ENCODE measurements at regions not wholly inside any gene's neighbourhood (a gene's known extent, or its start where the extent isn't known, plus 50 kb on each side); places are given as distances from the start of the nearest gene placed in this dataset.

DNA sequence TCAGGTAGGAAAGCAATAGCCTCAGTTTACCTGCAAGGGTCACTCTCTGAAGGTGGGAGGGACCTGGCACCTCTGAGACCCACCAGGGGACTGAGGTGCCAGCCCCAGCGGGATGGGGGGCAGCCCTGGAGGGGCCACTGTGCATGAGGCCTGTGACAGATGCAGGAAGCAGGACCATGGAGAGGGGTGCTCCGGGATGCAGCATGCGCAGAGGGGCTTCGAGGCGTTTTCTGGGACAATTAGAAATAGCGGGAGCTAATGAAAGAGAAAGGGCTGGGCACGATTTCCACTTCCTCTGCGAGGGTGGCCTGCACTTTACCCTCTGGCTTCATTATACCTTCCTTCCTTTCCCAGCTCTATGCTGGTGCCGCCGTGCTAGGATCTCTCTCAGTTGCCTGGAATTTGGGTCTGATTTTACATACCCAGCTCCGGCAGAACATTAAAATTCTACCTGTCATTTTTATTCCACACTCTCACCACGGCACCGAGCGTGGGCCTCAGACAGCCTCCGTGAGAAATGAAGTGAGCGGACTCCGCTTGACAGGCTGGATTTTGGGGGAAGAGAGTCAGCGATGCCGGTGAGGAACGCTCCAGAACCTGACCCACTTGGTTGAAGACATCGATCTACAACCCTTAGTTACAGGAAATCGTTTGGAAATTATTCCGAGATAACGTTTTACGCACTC lies 333.9 kb upstream of the PFKP start:
- no peak for DNase-seq (ENCODE audit: low read depth in 2 of 2)

DNA sequence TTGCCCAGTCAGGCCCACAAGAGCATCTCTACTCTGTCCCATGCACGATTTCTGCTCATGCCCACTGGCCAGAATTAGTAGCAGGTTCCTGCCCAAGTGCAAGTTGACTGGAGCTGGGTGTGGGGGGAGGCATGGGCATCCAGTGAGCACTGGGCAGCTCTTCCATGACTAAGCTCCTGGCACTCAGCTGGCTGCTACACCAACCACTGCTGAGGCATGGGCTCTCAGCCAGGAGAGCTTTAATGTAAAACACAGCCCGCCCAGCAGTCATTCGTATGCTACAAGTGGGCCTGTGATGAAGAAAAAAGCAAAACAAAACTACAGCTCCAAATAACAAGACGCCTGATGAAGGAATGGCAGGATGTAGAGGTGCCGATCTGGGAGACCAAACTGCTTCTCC lies 335.4 kb upstream of the PFKP start:
- no peak for DNase-seq (ENCODE audit: low read depth in 2 of 2)

DNA sequence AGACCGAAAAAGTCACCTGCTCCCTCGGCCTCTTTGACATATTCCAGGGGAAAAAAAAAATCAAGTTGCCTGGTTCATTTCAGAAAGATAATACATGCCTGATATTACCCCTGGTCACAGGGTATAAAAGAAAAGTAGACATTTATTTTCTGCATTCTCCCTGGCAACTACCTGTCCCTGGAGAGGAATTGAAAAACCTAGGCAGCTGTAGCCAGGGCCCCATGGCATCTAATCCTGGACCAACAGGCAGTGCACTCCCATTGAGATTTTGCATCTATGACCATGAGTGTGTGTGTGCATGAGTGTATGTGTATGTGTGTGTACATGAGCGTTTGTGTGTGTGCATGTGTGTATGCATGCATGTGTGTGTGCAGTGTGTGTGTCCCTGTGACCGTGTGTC lies 338.2 kb upstream of the PFKP start:
- no peak for DNase-seq (ENCODE audit: low read depth in 2 of 2)

DNA sequence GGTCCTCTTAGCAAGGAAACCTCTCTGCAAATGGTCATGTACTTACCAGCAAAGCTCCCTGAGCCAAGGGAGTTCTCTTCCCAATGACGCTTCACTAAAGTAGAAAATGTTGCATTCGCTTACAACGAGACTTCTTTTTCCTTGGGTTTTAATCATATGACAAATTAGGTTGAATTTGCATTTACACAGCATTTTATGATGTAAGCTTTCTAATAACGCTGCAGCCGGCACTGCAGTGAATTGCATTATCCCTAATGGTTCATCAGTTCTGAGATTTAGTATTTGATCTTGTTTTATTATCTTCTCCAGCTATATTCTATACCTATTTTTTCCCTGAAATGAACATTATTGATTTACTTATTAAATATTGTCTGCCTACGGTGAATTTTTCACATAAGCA lies 339.3 kb upstream of the PFKP start:
- no peak for DNase-seq (ENCODE audit: low read depth in 2 of 2)

DNA sequence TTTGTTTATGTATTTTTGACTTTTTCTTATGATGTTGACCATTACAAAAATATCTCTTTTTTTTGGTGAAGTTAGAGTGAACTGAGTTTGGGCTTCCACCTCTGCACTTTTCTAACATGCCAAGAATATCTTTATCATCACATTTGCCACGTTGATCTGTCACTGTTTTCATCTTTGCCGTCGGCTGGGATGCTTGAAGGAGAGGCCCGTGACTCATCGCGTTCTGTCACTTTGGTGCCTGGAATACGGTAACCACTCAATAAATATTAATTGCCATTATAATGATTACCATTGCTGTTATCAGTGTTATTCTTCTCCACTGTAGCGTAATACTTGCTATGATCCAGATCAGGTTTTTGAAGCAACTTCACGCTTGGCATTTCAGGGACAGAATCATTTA lies 350.8 kb upstream of the PFKP start:
- DNase-seq (ENCODE audit: low read depth in 2 of 2), result no peak

DNA sequence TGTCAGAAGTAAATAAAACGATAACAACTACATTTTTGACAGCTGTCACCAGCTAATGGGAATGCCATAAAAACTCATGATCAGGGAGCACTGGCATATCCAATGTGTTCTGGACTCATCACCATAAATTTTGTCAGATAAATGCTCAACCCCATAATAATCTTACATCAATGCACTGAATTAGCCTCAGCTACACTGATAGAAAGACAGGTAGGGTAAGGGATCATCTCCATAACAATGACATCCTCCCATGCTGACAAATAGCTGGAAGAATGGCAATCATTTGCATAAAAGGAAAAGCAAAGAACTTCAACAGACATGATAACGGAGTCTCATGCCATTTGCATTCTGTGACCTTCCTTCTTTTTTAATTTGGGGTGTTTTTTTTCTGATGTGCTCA lies 352.8 kb upstream of the PFKP start:
- no peak for DNase-seq (ENCODE audit: low read depth in 2 of 2)

DNA sequence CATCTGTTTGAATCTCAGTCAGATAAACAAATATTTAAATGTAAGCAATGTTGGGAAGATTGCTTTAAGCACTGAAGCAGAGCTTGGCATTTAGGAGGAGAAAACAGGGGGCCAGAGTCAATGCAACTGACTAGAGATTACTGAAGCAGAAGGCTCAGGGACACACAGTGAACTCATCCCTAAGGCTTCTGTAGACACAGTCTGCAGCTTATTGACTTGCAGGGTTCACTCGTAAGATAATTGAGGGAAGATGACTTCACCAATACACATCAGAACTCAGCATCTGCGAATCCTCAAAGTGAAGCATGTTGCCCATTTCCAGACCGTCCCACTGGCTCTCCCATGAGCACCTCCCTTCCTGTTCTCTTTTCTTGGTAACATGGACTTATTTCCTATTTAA lies 363.4 kb upstream of the PFKP start:
- no peak for DNase-seq (ENCODE audit: low read depth in 2 of 2)

DNA sequence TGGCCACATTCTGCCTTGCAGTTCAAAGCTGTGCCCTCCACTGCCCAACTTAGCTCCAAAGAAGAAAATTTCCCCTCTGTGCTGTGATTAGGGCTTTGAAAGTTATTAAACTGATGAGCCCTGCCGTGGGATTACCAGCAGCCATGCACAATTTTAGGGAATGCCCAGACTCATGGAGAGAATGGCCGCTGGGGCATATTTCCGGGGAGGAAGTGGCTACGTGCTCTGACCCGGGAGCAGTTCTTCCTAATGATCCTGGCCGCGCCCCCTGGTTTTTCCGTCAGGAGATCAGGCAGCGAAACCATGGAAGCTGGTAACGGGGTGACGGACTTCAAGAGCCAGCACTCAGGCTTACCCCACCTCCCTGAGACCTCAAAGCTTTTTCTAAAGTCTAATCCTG lies 365.5 kb upstream of the PFKP start:
- DNase-seq (ENCODE audit: low read depth in 2 of 2), result no peak

DNA sequence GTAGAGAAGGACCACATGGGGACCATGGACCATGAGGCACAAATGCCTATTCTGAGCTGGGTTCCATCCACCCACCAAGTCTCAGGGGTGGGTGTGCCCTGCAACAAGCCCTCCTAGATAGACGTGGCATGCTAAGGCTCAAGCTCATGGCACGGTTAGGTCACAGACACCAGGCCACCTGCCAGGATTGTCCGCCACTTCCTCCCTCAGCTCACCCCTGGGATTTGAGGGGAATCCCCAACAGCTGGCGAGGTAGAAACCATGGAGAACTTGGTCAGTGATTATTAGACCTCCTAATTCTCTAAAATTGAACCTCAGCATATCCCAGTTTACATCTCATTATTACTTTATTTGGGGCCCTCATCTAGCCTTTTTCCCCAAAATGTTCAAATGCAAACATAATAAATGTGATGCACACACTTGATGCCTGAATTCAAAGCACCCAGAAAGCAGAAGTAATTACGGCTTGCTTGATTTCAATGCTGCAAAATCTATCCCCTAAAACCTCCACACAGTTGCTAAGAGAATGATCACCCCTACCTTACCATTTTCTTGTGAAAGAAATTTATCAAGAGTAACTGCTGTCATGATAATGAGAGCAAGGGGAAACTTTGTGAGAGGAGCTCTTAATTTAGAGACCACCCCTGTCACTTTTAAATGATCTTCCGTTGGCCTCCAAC lies 366.6 kb upstream of the PFKP start:
- DNase-seq (ENCODE audit: low read depth in 2 of 2), result no peak

DNA sequence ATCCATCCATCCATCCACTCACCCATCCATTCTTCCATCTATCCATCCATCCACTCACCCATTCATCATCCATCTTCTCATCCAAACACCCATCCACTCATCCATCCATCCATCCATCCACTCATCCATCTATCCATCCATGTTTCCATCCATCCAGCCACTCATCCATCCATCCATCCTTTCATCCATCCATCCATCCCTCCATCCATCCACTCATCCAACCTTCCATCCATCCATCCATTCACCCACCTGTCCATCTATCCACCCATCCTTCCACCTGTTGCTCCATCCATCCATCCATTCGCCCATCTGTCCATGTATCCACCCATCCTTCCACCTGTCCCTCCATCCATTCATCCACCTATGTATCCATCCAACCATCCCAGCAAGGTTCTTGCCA lies 378.4 kb upstream of the PFKP start:
- no peak for DNase-seq (ENCODE audit: low read depth in 2 of 2)

DNA sequence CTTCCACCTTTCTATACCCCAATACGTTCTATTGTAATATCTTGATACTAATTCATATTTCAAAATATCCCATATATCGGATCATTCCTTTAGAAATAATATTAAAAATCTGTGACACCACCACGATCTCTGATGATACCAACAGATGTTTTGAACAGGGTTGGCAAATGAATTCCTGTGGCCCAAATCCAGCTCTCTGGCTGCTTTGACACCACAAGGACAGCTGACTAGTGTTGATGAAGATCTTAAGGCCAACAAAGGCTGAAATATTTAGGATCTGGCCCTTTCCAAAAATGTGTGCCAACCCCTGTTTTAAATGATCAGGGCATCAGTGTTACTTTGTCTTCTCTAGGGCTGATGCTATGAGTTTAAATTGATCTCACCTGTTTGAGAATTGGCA lies 380.7 kb upstream of the PFKP start:
- no peak for DNase-seq (ENCODE audit: low read depth in 2 of 2)

DNA sequence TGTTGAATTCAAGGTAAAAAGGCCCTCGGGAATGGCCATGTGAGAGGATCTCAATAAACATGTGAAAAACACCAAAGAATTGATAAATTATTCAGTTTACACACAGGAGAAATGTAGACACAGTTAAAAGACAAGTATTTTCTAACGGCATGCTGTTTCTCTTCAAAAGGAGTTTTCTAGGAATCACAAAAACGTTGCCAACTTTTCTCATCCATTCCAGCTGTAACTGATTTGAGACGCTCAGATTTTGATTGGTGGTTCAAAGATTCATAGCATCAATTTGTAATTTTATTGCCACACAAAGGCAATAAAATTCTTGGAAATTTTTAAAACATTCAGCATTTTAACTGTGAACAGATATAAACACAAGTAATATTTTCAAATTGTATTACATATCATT lies 384.9 kb upstream of the PFKP start:
- DNase-seq (ENCODE audit: low read depth in 2 of 2), result no peak

DNA sequence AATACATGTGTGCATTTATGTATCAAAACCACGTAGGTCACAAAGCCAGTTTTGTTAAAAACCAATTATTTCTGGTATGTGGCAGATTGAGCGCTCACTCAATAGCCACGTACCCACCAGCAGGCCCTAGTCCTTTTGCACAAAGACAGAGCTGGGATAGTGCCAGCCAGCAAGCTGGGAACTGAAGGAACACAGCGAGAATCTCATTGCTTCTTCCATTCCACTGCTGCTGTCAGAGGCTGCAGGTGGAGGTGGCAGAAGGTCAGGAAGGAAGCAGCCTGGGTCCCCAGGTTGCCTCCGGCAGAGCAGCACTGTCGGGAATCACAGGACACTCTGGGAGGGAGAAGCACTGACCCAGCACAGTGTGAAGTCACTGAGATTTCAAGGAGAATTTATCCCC lies 385.5 kb upstream of the PFKP start:
- no peak for DNase-seq (ENCODE audit: low read depth in 2 of 2)

DNA sequence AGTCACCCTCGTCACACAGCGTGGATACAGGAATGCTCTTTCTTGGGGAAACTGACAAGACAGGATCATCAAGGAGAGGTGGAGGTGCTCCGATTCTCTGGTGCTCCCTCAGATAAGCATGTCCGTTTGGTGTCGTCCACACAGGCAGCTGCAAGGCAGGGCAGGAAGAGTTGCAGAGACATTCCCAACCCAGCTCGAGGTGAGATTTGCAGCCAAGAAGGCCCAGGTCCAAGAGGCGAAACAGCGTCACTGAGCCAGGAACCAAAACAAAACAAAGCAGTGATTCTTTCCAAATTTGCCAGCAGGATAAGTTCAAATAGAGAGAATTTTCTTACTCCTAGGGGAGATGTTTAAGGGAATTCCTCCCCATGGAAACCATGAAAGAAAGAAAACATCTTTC lies 386.5 kb upstream of the PFKP start:
- DNase-seq (ENCODE audit: low read depth in 2 of 2), result no peak

DNA sequence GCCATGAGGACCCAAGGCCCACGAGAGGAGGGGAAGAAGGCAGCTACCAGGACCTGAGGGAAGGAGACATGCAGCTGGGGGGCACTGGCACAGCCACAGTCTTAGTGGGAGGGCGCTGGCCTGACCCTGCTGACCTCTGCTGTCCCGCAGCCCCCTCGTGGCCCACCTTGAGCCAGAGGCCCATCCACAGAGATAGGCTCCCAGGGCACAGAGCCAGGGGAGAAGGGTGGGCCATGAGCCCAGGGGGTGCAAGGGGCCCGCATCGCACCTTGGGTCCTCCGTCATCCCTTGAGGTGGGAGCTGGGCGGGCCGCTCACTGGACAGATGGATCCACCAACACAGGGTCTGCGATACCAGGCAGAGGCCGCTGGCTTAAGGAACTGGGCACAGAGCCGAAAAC lies 387.7 kb upstream of the PFKP start:
- no peak for DNase-seq (ENCODE audit: low read depth in 2 of 2)

DNA sequence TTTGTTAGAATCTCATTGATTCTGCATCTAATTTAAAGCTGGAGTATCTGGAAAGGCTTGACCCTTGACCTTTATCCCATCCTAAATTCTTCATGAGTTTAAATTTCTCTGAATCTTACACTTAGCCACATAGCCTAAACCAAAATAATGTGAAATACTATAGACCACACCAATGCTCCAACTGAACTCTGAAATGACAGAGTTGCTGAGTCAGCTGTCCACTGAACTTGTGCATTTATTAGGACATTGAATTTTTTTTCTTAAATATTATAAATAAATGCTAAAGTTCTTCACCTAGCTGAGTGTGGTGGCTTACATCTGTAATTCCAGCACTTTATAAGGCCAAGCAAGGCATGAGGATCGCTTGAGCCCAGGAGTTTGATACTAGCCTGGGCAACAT lies 390.9 kb upstream of the PFKP start:
- DNase-seq (ENCODE audit: low read depth in 2 of 2), result no peak

DNA sequence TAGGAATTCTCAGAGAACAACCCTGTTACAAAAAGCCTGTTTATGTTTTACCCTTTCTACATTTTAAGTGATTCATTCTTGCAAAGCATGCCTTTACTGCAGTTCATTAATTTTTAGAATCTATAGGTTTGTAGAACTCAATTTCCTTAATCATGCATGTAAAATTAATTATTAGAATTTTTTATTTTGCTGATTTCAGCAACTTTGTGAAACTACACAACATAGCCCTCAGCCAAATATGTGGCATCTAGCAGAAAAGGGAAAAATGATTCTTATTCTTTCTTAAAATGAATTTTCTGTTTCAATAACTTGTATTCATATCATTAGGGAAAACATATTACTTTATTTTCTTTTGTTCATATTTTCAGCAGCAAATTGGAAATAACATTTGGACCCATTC lies 392.9 kb upstream of the PFKP start:
- no peak for DNase-seq (ENCODE audit: low read depth in 2 of 2)

DNA sequence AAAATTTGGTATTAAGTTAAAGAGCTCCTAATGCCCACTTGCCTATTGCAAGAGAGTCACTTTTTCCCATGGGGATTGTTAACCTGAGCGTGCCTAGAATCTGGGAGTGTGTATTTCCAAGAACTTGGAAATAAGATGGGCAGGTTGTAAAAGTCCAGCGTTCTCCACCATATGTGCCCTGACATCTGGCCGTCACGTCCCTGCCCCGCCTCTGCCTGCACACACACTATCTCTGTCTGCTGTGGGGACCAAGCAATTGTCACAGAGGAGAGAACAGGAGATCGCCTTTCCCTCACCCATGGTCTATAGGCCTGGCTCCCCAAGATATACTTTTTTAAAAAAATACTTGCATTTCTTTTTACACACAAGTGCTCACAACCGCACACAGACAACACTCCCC lies 396.5 kb upstream of the PFKP start:
- no peak for DNase-seq (ENCODE audit: low read depth in 2 of 2)

DNA sequence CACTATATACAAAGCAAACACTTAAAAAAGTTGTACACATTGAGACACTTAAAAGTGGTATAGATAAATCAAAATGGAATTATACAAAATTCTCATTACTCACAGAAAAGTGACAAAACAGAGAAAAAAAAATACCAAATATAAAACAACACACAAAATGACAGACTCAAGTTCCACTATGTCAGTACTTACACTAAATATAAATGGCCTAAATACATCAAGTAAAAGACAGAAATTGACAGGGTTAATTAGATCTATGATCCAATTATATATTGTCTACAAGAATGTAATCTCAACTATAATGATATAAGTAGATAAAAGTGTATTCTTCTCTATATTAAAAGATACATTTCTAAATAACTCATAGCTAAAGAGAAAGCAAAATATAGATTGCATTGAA lies 401.6 kb upstream of the PFKP start:
- no peak for DNase-seq (ENCODE audit: low read depth in 2 of 2)

DNA sequence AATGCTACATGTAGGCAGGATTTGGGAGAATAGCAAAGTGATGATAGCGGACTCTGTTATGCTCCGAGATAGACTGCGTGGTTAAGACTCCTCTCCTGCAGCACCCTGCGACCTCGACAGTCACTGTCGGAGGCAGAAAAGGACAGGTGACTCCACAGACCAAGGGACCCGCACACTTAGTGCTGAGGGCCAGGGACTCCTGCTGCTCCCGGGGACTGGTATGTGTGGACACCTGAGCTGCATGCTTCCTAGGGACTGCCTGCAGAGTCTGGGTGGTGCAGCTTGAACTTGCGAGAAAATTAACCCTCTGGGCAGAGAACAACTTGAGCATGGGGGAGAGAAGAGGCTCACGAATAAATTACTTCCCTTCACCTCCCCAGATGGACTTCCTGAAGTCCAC lies 407.1 kb upstream of the PFKP start:
- DNase-seq (ENCODE audit: low read depth in 2 of 2), result no peak

DNA sequence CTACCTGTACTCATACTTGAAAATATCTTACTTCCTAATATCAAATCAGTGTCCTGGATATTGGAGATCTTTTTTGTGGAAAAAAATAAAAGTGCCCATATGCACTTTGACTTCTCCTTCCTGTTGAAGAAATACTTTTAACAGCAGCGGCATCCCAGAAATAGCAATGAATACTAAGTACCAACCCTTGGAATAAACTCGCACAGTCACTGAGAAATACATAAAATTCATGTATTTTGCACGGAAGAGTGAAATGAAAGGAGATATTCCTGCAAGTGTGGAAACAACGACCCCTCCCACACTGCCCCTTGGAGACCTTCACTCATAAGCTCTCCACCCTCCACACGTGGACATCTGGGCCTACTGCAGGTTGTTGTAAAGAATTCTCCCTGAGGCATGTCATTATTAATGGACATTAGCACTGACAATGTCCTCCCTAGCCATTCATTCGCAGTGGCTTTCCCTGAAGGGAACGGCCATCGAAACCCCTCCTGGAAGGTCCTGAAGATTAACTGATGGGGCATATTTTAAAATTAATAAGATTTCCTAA lies 407.6 kb upstream of the PFKP start:
- no peak for DNase-seq (ENCODE audit: low read depth in 2 of 2)

DNA sequence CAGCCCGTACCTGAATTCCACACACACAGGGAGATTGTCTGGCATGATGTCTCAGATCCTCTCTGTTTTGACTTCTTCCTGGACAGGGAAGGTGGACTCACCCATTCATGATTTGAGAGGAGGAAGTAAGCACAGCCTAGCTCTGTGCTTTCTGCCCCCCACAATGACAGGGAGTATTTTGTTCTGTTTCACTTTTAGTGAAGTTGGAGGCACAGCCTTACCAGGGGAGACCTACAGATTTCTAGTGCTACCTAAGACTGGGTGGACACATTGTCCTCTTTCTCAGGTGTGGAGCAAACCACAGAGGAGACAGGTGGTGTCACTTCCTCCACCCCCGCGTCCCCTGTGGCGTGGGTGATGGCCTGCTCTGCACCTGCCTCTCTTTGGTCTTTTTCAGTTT lies 408.6 kb upstream of the PFKP start:
- no peak for DNase-seq (ENCODE audit: low read depth in 2 of 2)

DNA sequence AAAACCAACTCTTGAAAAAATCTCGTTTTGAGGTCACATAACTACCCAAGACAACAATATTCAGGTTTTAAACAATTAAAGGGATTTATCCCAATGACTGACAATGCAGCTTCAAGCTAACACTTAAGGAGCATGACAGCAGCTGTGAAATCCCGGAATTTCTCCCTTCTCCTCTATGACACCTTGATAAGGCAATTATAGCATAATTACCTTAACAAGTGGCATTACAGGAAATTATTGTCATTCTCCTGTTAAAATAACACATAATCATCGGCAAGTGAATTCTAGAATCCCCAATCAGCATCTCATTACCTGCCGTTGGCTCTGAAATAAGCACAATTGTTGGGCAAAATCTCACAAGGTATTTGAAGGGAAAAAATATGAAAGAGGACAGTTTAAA lies 417.0 kb upstream of the PFKP start:
- no peak for DNase-seq (ENCODE audit: low read depth in 2 of 2)

DNA sequence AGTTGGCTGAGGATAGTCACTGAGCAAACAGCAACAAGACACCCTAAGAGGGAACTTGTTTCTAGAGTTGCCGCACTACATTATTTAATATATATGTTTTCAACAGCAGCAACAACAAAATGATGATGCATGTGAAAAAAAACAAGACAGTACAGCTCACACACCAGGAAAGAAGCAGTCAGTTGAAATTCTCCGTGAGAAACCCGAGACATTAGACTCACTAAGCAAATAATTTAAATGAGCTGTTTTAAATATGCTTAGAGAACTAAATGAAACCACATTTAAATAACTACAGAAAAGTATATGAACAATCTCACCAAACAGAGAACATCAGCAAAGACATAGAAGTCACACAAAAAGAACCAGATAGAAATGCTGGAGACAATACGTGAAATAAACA lies 426.3 kb upstream of the PFKP start:
- no peak for DNase-seq (ENCODE audit: low read depth in 2 of 2)
